Osteoblast (primary cell): ENCODE measurements at regions not wholly inside any gene's neighbourhood (a gene's known extent, or its start where the extent isn't known, plus 50 kb on each side); places are given as distances from the start of the nearest gene placed in this dataset.

Source experiments
- DNase-seq: peaks from one replicate; pipeline ENCODE4 v3.0.0; 2011; ENCODE audit warnings: low spot score, mixed read lengths; ENCODE audit not compliant: insufficient read length; ENCODE audit errors: missing footprints
- H2AFZ ChIP-seq: 2 replicates; pipeline ENCODE4 v1.6.0; 2011; ENCODE audit warnings: mild to moderate bottlenecking, low read length
- H3K27ac ChIP-seq: 2 replicates; pipeline ENCODE4 v1.5.1; 2011; ENCODE audit warnings: mild to moderate bottlenecking, low read depth, low read length, moderate library complexity
- H3K27me3 ChIP-seq: 2 replicates; pipeline ENCODE4 v1.6.0; 2012; ENCODE audit warnings: mild to moderate bottlenecking, control low read depth, inconsistent platforms, low read length, moderate library complexity; ENCODE audit not compliant: insufficient read depth
- H3K36me3 ChIP-seq: 2 replicates; pipeline ENCODE4 v1.5.1; 2011; ENCODE audit warnings: mild to moderate bottlenecking, low read length, control low read depth, moderate library complexity; ENCODE audit not compliant: insufficient read depth
- H3K4me1 ChIP-seq: 2 replicates; pipeline ENCODE4 v1.5.1; 2011; ENCODE audit warnings: mild to moderate bottlenecking, low read length, control low read depth, moderate library complexity; ENCODE audit not compliant: insufficient read depth
- H3K4me2 ChIP-seq: 2 replicates; pipeline ENCODE4 v1.6.0; 2011; ENCODE audit warnings: mild to moderate bottlenecking, low read length; ENCODE audit not compliant: insufficient read depth
- H3K4me3 ChIP-seq: fragments of 200-600 bp; sonication (generic); 3 replicates; pipeline ENCODE4 v1.5.1; 2012; ENCODE audit warnings: mild to moderate bottlenecking, low read length, inconsistent platforms; ENCODE audit not compliant: insufficient read depth
- H3K79me2 ChIP-seq: 2 replicates; pipeline ENCODE4 v1.6.0; 2012; ENCODE audit warnings: mild to moderate bottlenecking, low read length, control low read depth, inconsistent platforms; ENCODE audit not compliant: insufficient read depth
- H3K9me3 ChIP-seq: 2 replicates; pipeline ENCODE4 v1.5.1; 2011; ENCODE audit warnings: low read depth, low read length, control low read depth
- H4K20me1 ChIP-seq: 2 replicates; pipeline ENCODE4 v1.6.0; 2012; ENCODE audit warnings: mild to moderate bottlenecking, low read length, control low read depth; ENCODE audit not compliant: insufficient read depth
- TF ChIP-seq, protein P1 (sequence below): IDR thresholded peaks from 2 replicates; pipeline ENCODE4 v1.5.1; 2011; ENCODE audit warnings: mild to moderate bottlenecking, low read depth, low read length, moderate library complexity; ENCODE audit errors: extremely low read depth

DNA sequence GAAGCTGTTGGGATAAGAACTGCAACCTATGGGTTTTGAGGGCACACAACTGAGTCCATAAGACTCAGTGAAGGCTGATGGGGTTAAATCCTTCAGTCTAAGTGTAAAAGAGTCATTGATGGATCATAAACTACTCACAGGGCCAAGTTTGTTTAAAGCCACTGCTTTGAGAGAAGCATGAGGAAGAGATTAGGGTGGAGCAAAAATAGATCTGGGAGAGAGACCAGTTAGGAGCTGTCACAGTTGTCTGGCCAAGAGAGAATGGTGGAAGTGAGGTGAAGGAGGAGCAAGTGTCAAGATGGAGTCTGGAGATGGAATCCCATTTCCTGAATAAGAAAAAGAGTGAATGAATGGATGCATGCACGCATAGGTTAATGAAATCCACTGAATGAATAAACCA lies 379.1 kb upstream of the CDH11 start:
- Histone ChIP-seq H2AFZ (peak overlapping the region; percentile 38), H4K20me1 (no peaks in the 10 kb centered on the region), H3K36me3 (no peaks in the 10 kb centered on the region), H3K9me3 (no peaks in the 10 kb centered on the region), H3K79me2 (no peaks in the 10 kb centered on the region), H3K4me1 (no peaks in the 10 kb centered on the region), H3K4me2 (no peak overlapping the region), H3K4me3 (no peak overlapping the region), H3K27me3 (no peaks in the 10 kb centered on the region), H3K27ac (no peak overlapping the region)
- TF ChIP-seq, protein P1, sequence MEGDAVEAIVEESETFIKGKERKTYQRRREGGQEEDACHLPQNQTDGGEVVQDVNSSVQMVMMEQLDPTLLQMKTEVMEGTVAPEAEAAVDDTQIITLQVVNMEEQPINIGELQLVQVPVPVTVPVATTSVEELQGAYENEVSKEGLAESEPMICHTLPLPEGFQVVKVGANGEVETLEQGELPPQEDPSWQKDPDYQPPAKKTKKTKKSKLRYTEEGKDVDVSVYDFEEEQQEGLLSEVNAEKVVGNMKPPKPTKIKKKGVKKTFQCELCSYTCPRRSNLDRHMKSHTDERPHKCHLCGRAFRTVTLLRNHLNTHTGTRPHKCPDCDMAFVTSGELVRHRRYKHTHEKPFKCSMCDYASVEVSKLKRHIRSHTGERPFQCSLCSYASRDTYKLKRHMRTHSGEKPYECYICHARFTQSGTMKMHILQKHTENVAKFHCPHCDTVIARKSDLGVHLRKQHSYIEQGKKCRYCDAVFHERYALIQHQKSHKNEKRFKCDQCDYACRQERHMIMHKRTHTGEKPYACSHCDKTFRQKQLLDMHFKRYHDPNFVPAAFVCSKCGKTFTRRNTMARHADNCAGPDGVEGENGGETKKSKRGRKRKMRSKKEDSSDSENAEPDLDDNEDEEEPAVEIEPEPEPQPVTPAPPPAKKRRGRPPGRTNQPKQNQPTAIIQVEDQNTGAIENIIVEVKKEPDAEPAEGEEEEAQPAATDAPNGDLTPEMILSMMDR = no peak
- DNase-seq = no peak

DNA sequence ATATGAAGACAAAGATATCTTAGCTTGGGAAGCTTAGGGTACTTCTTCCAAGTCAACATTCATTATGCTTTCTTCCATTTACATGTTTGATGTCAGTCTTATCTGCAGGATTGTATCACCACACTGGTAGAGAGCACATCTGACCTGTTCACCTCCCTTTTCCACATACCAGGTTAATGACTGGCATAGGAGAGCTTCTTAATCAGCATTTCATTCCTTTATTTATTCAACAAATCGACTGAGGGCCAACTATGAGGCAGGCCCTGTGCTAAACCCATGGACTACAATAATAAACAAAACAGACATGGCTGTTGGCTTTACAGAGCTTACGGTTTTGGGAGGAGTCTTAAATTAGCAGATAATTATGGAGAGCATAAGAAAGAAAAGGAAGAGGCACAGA lies 378.1 kb upstream of the CDH11 start:
- no peaks in the 10 kb centered on the region for H3K79me2 ChIP-seq
- DNase-seq = no peak
- TF ChIP-seq, protein P1 = no peak

DNA sequence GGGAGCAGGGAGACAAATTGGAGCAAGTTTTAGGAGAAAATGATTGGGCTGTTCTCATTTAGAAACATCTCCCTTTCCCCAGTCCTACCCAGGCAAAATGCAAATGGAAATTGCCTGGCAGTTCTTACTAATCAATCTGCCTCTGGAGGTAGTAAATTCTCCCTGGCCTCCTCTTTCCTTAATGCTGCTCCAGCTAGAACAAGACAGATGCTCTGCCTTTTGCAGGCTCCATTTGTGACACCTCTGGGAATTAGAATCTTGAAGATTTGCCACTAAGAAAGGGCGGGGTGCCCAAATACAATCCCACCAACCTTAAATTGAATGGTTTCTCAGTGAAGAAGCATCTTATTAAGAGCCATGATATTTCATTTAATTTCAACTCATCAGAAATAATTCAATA lies 377.7 kb upstream of the CDH11 start:
- H3K27me3 ChIP-seq = no peaks in the 10 kb centered on the region
- H3K4me1 ChIP-seq = no peaks in the 10 kb centered on the region
- H3K79me2 ChIP-seq = no peaks in the 10 kb centered on the region
- H3K27ac ChIP-seq = no peak overlapping the region
- DNase-seq = no peak
- no peak overlapping the region for H2AFZ ChIP-seq
- TF ChIP-seq, protein P1 = no peak
- H3K9me3 ChIP-seq = no peaks in the 10 kb centered on the region
- H3K36me3 ChIP-seq = no peaks in the 10 kb centered on the region
- H4K20me1 ChIP-seq = no peaks in the 10 kb centered on the region
- H3K4me2 ChIP-seq = no peak overlapping the region
- H3K4me3 ChIP-seq = no peak overlapping the region

More for the DNA sequence above, 378.1 kb upstream of the CDH11 start:
- Histone ChIP-seq H3K9me3 (no peaks in the 10 kb centered on the region), H4K20me1 (no peaks in the 10 kb centered on the region), H3K27ac (no peak overlapping the region), H3K4me1 (no peaks in the 10 kb centered on the region), H3K4me3 (no peak overlapping the region), H3K27me3 (no peaks in the 10 kb centered on the region), H2AFZ (no peak overlapping the region), H3K36me3 (no peaks in the 10 kb centered on the region), H3K4me2 (no peak overlapping the region)

DNA sequence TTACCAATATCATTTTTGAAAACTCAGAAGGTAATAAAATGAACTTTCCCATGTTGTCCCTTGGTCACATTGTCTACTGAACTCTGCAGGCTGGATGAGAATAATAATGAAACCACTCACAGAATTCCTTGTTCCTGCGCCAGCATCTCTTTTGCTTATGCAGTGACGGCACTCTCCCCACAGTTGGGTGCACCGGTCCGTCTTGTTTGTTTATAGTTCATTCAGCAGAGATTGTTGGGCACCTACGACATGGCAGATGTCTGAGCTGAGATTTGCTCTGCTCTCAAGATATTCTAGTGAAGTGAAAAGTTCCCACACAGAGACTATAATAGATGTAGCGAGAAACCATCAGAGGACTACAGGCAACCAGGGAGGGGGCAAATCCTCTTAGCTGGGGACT lies 375.7 kb upstream of the CDH11 start:
- Histone ChIP-seq H3K27ac (no peak overlapping the region), H3K4me1 (no peaks in the 10 kb centered on the region), H3K4me3 (no peak overlapping the region), H2AFZ (peak overlapping the region; percentile 25), H4K20me1 (no peaks in the 10 kb centered on the region), H3K4me2 (no peak overlapping the region), H3K9me3 (no peaks in the 10 kb centered on the region), H3K79me2 (no peaks in the 10 kb centered on the region), H3K27me3 (no peaks in the 10 kb centered on the region), H3K36me3 (no peaks in the 10 kb centered on the region)
- no peak for DNase-seq
- TF ChIP-seq, protein P1 = no peak
